Esophagus mucosa (tissue), 1 donor: ENCODE measurements at regions not wholly inside any gene's neighbourhood (a gene's known extent, or its start where the extent isn't known, plus 50 kb on each side); places are given as distances from the start of the nearest gene placed in this dataset.

Source experiments
- ATAC-seq: fragments of 200-7000 bp; cut with Tn5 transposase; one replicate; pipeline ENCODE4 v1.9.1; 2020
- donor health status: DM: yes; HTN: yes; CAD: no.

DNA sequence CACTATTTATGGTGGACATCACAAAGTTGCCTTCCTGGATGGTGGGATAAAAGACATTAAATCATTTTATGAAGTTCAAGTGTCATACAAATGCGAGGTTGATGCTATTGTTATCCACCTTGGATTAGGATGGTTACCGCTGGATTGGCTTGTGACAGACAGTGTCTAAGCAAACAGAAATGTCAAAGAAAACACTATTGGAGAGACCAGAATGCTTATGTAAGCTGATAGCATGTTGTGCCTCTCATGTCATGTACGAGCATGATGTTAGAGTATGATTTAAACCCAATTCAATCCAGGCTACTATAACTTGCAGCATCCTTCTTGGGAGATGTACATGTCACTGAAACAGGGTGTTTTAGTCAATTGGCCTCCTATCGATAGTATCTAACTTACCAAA lies 178.8 kb upstream of the C9orf72 start:
- ATAC-seq = no peak

DNA sequence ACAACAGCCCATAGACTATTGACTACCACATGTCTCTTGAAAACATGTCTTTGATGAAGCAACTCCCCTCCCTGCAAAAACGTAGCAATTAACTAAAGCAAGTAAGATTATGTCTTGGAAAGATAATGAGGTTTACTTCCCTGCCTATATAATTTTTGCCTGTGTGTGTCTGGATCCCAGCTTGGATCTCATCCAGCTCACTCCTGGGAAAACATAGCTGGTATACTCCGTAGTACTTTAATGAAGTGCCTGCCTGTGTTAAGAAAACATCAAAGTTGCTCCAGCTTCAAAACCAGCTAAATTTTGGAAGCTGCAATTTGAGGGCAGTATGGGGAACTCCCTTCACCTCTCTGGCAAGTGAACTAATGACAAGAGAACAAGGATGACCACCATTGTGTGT lies 182.6 kb upstream of the C9orf72 start:
- no peak for ATAC-seq

DNA sequence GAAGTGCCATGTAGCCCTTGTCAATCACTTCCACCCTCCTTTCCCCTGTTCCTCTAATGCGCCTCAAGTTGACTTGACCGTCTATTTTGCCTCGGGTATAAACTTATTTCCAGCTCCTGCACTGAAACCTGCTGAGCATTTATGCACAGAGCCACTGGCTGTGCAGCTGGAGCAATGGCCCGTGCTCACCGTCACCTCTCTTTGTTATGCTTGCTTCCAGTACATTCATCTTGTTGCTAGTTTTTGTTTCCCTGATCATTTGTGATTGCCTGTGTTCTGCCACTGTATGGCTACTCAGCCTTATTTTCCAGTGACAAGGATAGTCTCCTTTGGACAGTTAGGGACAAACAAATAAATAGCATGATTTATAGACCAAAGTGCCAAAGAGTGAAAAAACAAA lies 183.1 kb upstream of the C9orf72 start:
- ATAC-seq = no peak

DNA sequence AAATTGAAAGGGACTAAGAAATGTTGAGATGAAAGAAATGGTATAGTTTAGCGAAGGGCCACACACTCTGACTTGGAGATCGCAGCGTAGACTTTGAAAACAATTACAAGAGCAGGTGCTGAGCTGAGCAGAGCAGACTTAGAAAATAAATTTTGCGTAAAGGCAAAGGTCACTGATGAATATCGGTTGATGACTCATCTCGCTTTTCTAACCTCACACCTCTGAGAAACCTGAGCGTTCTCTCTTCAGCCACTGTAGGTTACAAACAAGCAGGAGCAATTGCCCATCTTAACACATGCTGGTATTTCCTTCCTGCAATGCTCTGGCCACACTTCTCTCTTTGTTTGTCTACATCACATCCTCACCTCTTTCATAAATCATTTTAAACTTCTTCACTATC lies 190.6 kb upstream of the C9orf72 start:
- no peak for ATAC-seq

DNA sequence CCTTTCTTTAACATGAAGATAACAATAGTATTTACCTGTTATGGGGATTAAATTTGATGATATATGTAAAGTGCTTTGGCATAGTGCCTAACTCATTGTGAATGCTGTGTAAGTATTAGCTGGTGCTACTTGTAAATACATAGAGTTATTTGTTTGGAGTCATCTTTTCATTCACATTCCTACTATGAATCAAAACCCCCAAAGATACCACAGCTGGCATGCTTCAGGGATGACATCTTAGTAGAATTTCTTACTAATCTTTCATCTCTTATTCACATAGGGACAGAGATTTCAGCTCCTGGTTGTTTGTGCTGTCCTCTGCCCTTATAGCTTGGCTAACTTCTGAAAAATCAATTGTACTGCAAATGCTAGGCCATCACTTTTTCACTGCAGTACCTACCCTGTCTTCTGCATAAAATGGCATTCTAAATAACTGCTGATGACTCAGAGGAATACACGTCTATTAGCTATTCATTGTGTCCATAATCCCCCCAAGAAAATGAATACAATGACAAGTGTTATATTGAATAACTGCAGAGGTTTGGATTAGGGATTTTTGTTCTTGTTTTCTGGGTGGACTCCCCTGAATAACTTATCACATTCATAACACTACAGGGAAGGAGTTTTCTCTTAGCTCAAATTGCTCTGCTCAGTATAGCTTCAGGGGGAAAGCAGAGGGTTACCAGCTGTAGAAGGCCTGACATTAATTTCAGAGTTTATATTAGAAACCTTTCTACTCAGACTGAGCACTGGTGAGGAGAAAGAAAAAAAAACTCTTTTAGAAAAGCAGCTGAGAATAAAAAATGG lies 192.2 kb upstream of the C9orf72 start:
- ATAC-seq = no peak

DNA sequence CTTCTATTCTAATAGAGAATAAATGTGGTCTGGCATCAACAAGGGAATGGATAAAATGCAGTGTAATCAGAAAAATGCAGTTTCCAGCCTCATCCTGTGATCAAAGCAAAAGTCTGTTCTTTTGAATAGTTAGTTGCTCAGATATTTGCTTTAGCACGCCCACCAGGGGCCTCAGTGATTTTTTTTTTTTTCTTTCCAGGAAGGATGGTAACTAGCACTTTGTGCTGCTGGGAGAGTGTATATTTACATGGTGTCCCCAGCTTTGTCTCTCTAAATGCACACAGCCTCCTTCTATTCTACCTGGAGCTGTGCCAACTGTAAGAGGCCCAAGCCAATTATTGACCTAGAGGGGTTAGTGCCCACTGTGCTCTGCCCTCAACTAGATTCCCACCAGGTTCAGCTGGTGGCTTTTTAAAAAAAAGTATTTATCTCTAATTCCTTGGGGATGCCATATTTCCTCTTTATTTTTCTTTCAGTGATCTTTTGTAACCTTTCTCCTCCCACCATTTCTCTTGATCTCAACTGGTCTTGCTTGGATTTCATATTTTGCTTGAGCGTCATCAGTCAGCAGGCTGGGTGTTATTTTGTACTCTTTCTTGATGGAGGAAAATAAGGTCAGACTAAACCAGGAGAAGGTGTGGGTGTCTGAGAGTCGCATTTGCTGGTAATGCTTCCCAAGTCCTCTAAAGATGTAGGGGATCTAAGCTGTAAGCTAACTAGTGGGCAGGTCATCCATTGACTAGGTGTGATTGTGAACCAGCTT lies 193.0 kb upstream of the C9orf72 start:
- no peak for ATAC-seq

DNA sequence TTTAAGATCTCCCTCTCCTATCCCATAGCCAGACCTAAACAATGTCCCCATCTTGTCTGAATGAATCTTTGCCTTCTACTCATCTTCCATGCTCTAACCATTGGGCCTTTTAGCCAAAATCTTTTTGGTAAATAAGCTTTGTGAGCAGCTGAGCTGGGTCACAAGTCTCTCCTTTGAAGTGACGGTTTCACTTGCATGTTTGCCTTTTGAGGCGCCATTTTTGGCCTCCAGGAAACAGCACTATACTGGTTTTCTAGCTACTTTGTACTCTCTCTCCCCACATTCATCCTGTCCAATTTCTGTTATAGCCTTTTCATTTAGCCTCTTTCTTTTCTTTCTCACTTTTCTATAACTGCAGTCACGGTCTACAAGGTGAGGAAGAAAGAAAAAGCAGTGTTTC lies 195.5 kb upstream of the C9orf72 start:
- no peak for ATAC-seq

DNA sequence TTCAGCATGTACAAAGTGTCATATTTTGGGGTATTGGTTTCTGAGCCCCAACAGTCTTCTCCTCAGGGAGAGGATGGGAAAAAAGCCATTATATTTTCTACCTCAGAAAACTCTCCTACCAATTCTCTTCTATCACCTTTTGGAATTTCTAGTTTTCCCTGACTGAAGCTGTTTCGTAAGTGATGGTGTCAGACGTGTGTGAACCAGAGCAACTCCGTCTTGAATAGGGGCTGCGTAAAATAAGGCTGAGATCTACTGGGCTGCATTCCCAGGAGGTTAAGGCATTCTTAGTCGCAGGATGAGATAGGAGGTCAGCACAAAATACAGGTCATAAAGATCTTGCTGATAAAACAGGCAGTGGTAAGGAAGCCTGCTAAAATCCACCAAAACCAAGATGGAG lies 197.3 kb upstream of the C9orf72 start:
- no peak for ATAC-seq

DNA sequence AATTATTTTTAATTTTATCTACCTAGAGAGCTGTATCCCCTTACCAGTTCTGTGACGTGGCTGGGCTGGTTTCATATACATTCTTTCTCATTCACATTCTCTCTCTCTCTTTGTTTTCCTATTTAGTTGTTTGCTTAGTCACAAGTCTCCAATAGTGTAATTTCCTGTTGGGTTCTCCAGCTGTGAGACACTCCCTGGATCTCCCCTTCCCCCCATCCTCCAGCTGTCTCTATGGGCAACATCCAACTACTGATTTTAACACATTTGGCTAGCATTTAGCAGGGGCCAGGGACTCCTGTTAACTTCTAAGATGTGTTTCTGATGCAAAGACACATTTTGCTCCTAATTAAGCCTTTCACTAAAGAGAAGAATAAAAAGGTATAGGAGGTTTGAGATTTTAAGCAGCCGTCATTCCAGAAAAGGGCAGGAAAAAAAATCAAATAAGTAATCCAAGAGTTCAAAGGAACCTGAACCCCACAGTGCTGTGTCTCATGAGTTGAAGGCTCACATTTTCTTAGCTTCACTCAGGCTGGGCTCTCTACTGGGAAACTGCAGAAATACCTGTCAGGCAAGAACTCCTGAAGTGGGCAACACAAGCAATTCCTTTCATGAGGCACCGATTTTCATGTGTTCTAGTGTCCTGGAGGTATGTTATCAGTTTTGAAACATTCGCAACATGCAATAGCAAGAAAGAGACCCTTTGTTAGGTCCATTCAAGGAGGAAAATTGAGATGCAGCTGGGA lies 198.7 kb upstream of the C9orf72 start:
- no peak for ATAC-seq

DNA sequence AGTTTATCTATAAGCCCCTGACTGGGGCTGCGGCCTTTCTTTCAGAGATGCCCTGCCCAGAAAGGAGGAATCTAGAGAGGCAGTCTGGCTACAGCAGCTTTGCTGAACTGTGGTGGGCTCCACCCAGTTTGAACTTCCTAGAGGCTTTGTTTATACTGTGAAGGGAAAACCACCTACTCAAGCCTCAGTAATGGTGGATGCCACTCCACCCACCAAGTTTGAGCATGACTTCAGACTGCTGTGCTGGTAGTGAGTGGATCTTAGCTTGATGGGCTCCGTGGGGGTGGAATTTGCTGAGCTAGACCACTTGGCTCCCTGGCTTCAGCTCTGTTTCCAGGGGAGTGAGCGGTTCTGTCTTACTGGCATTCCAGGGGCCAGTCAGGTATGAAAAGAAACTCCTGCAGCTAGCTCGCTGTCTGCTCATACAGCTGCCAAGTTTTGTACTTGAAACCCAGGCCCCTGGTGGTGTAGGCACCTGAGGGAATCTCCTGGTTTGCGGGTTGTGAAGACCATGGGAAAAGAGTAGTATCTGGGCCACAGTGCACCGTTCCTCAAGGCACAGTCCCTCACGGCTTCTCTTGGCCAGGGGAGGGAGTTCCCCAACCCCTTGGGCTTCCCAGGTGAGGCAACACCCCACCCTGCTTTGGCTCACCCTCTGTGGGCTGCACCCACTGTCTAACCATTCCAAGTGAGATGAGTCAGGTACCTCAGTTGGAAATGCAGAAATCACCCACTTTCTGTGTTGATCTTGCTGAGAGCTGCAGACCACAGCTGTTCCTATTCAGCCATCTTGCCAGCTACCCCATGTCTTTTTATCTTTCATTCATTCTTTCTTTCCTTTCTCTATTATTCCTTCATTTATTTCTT lies 211.8 kb upstream of the C9orf72 start:
- ATAC-seq = no peak

DNA sequence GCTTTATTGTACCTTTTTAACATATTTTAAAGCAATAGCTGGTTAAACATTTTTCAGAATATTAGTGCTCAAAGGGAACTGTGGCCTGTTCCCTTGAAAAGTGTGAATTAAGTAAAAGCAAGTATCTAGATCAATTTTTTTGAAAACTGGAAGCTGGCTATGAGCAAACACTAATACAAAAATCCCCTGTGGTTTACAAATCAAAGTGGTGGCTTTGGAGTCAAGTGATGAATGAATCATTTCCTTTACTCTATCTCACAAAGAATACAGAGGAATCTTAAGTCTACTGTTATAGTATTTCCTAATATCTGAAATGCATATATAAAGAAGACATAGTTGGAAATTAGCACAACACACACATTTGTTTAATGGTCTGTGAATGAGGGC lies 212.4 kb upstream of the C9orf72 start:
- ATAC-seq = no peak

DNA sequence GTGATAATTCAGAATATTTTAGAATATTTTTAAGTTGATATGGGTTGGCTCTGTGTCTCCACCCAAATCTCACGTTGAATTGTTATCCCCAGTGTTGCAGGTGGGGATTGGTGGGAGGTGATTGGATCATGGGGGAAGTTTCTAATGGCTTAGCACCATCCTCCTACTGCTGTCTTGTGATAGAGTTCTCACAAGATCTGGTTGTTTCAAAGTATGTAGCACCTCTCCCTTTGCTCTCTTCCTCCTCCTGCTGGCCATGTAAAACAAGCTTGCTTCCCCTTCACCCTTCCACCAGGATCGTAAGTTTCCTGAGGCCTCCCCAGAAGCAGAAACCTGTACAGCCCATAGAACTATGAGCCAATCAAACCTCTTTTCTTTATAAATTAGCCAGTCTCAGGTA lies 214.6 kb upstream of the C9orf72 start:
- ATAC-seq = no peak

DNA sequence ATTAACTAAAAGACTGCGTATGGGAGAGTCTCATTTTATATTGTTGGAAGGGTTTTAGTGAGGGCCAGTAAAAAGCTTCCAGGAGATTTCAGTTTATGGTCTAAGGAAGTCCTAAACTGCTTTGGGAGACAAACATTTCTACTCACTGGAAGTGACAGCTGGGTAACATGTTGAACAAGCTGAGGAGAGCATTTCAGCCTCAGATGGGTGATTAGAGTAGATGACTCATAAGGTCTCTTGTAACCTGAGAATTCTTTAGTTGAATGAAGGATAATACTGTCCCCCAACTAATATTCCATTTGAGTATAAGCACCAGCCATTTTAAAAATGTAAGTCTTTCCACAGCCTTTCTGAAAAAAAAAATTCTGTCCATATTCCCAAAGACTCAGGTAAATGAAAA lies 218.0 kb upstream of the C9orf72 start:
- no peak for ATAC-seq

DNA sequence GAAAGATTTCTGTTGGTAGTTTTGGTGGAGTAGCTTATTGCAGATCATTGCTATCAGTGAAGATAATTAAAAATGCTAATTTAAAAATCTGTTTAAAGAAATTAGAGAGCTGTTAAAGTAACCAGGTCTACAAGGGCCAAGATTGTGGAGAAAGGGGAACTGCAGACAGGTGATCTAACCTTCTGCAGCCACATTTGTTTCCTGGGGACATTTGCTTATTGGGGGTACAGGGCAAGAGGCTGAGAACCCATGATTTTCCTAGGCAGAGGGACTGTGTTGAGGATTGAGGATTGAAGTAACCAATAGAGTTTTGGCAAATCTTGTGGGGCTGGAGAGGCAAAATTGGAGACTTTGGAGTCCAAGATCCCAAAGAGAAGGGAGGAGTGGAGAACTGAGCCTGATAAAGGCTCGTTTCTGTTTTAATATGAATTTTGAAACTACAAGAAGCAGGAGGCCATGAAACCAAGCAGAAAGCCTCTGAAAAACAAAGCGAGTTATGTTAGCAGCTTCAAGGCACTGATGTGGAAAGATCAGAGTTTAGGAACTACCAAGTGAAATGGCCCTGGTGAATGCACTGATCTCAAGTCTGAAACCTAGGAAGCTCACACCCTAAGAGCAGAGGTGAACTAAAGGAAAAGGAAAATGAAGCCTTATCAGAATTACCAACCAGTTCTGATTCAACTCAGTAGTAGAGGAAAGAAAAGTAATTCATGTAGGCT lies 219.8 kb upstream of the C9orf72 start:
- no peak for ATAC-seq

DNA sequence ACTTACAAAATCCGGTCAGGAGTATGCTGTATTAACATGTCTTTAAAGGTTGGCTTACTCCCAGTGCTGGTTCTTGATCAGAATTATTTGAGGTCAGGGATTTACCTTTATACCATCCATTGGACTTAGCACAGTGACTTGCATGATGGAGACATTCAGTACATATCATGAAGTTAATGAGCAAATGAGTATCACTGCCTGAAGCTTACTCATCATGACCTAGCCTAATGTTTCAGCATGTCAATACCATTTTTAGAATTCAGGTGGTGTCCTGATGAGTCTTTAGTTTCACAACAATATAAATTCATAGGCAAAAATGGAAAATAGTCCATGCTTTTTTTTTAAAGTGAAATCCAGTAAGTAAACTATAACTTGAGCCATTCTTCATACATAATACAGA lies 226.0 kb upstream of the C9orf72 start:
- ATAC-seq = no peak

DNA sequence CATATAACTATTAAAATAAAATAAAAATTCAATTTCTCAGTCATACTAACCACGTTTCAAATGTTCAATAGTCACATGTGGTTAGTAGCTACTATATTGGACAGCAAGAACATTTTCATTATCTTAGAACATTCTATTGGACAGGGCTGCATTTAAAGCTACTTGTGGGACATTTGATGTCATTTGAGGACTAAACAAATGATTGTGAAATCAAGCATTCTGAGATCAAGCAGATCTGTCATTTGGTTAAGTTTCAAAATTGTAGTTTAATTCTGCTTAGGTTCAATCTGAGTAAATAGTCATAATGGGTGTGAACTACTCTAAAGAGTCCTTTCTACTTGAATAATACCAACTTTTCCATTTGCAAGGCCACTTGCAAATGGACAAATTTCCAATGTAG lies 226.9 kb upstream of the C9orf72 start:
- ATAC-seq = no peak

DNA sequence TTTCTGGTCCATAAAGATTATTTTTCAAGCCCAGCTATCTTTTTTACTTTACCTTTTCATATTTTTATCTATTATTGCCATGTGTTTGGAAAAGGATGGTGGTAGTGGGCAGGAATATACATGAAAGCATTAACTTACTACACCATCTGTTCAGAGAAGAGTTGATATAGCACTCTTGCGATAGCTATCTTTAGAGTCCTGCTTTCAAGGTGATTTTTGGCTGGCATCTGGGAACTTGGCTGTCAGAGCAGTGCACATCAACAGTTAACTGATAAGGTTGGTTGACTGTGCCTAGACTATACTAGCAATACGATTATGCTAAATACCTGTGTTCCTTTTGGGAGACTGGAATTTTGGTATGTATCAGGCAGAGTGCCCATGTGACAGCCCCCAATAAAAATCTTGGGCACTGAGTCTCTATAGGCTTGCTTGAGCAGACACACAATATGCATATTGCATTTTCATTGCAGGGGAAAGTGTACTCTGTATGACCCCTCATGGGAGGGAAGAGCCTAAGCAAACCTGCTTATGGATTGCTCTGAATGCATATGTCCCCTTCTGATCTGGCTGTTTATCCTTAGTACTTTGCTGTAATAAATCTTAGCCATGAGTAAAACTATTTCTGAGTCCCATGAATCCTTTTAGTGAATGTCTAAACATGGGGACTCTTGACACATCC lies 227.6 kb upstream of the C9orf72 start:
- no peak for ATAC-seq

DNA sequence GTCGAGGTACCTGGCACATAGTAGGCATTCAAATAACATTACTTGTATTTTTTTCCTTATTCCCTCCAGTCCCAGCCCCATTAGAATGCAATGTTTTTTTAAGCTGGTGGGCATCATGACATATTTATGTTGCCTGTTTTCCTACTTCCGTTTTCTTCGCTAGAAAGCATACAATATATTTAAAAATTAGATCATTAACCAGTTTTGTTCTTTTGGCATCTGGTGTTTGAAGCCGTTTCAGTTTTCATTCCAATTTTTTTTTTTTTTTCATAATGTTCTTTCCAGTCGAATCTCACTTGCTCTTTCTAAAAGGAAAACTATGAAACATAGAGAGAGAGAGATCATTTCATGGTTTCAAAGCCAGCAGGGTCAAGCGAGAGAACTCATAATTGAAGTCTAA lies 228.3 kb upstream of the C9orf72 start:
- ATAC-seq = no peak

DNA sequence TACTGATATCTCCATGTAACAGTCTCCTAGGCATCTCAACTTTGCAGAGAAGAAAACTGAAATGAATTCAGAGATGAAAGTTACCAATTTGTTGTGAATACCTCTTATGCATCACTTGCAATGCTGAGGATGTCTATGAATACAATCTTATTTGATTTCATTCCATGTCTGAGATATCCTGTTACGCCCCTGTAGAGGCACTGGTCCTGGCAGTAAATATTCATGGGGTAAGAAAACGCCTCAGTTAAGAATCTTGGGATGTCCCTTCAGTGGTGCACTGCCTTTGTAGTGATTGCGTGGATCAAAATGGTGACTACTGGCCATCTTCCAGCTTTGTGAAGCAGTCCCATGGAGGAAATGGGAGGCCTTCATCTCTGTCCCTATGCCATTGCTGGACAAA lies 229.1 kb upstream of the C9orf72 start:
- ATAC-seq = no peak

DNA sequence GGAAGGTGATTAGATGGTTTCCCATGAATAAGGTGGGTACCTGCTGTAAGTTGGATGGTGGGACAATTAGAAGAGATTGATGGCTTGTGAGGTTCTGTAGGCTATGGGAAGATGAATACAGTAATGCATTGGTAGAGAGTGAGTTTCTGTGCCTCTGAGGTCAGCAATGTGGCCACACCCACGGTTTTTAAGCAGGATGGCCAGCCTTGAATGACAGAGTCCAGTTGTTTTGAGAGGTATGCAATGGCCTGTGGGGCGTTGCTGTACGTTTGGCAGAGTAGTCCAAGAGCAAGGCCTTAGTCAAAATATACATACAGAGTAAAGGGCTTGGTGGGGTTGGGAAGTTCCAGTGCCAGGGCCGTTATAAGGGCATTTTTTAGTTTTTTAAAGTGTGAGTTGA lies 235.6 kb upstream of the C9orf72 start:
- ATAC-seq = no peak

DNA sequence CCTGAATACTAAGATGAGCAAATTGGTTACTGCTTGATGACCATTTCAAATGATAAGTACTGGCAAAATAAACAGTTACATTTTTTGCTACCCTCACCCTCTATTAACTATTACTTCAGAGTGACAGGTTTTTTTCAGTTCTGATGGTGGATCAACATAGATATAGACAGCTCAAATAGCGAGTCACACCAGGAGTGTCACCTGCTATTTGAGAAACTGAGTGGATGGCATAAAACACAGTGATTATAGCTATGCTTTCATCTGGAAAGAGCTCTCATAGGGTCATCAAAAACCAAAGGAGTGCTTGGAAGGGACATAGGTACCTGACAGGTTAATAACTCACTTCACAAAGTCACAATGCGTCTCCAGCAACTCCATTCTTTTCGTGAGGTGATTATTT lies 244.5 kb upstream of the C9orf72 start:
- ATAC-seq = no peak
